GM21447 (cell line): ENCODE measurements at regions not wholly inside any gene's neighbourhood (a gene's known extent, or its start where the extent isn't known, plus 50 kb on each side); places are given as distances from the start of the nearest gene placed in this dataset.
"Not testable (repeated sequence)": the region's sequence is repeated elsewhere in the genome, so short reads cannot be mapped to it uniquely, and the experiment has no call there.

Experiments used
- ATAC-seq: cut with Tn5 transposase; IDR thresholded peaks from one replicate; pipeline ENCODE4 v1.9.1; 2021; ENCODE audit not compliant: unreplicated experiment

- ATAC-seq: no peak
Measured at GRCh38 chr20:53676987-53677386, 83.3 kb upstream of the ZNF217 start.

GRCh38 chr20:53676519-53676822 is 82.8 kb upstream of the ZNF217 start:
- no peak for ATAC-seq

GRCh38 chr20:53672484-53673129 is 79.0 kb upstream of the ZNF217 start:
- no peak for ATAC-seq

- no peak for ATAC-seq
Measured at GRCh38 chr20:53671370-53671769, 77.7 kb upstream of the ZNF217 start.

- not testable (repeated sequence) for ATAC-seq
Measured at GRCh38 chr20:53669517-53670313, 76.1 kb upstream of the ZNF217 start.

DNA sequence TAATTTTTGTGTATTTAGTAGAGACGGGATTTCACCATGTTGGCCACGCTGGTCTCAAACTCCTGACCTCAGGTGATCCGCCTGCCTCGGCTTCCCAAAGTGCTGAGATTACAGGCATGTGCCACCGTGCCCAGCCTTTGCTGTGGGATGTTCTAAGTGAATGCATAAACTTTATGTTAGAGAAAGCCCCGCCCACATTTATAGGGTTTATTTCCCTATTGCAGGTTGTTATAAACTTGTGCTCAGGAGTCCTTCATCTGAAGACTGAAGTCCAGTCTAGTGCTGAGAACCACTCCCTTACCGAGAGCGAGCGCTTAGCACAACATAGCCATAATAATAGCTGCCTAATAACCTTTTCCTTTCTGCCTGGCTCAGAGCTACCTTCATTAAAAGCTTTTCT is 75.4 kb upstream of the ZNF217 start:
- ATAC-seq: no peak

GRCh38 chr20:53666144-53666543 is 72.5 kb upstream of the ZNF217 start:
- no peak for ATAC-seq

- ATAC-seq: no peak
Measured at GRCh38 chr20:53664121-53664520, 70.5 kb upstream of the ZNF217 start.

DNA sequence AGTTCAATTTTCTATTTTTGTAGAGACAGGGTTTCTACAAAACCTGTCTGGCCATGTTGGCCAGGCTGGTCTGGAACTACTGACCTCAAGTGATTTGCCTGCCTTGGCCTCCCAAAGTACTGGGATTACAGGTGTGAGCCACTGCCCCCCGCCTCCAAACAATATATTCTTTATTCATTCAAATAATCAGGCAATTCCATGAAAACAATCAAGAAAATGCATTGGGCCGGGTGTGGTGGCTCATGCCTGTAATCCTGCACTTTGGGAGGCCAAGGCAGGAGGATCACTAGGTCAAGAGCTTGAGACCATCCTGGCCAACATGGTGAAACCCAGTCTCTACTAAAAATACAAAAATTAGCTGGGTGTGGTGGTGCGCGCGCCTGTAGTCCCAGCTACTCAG is 69.9 kb upstream of the ZNF217 start:
- not testable (repeated sequence) for ATAC-seq

DNA sequence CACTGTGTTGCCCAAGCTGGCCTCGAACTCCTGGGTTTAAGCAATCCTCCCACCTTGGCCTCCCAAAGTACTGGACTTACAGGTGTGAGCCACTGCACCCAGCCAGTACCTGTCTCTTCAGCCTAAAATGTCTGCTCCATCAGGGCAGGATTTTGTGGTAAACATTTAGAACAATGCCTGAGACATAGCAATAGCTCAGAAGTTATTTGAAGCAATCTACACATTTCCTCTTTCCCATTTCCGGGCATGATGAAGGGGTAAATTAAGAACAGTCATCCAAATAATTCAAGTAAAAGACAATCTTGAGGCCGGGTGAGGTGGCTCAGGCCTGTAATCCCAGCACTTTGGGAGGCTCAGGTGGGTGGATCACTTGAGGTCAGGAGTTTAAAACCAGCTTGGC is 69.0 kb upstream of the ZNF217 start:
- no peak for ATAC-seq

DNA sequence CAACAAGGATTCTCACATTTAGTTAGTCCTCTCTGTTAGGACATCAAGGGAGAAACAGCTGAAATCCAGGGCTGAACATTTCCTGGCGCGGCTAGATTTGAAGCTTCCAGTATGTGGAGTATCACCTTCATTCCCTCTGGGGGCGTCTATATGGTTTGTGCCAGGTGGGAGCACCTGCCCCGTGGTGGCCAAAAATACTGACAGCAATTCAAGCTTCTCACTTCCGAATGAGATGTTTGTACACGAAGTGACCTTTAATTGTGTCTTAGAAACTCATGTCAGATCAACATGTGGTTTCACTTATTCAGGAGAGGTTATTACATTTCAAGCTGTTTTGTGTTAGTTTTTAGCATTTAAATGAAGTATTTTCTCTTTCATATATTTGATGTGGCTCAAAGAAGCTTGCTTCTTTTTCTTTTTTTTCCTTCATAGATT is 67.3 kb upstream of the ZNF217 start:
- no peak for ATAC-seq

DNA sequence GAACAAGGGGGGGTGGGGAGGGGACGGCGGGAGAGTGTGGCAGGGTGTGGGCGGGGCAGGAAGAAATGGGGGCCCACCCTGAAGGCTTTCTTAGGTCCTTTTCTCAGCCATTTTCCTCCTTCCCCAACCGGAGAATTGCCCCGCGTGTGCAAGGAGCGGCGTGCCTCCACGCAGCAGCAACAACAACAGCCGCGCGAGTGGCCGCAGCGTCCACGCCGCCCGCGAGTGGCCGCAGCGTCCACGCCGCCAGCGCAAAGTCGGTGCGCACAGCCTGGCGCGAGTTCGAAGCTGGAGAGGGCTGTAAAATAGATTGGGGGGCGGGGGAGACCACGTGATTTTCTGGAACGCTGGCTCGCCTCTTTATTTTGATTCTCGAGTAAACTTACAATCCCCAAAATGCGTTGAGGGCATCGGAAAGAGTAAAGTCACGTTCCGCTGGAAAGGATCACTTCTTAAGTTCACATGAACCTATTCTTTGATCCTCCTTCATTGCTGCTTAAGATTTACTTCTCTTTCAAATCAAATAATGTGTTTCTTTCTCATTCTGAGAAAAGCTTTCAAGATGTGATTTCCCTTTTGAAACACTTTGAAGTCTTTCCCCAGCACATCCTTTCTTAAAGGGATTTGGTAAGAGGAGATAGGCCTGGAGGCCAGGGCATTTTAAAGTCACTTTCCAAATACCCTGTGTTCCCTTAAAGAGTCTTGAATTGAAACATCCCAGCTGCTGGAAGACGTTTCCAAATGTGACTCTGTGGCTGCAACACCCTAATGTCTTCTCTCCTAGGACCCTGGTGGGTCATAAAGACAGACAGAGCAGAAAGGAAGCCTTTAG is 66.7 kb upstream of the ZNF217 start:
- ATAC-seq: no peak

GRCh38 chr20:53658973-53659372 is 65.3 kb upstream of the ZNF217 start:
- ATAC-seq: no peak

GRCh38 chr20:53658322-53658721 is 64.7 kb upstream of the ZNF217 start:
- ATAC-seq: no peak

- ATAC-seq: no peak
Measured at GRCh38 chr20:53657732-53658131, 64.1 kb upstream of the ZNF217 start.

GRCh38 chr20:53657279-53657678 is 63.6 kb upstream of the ZNF217 start:
- no peak for ATAC-seq

GRCh38 chr20:53656293-53657202 is 62.9 kb upstream of the ZNF217 start:
- ATAC-seq: no peak

DNA sequence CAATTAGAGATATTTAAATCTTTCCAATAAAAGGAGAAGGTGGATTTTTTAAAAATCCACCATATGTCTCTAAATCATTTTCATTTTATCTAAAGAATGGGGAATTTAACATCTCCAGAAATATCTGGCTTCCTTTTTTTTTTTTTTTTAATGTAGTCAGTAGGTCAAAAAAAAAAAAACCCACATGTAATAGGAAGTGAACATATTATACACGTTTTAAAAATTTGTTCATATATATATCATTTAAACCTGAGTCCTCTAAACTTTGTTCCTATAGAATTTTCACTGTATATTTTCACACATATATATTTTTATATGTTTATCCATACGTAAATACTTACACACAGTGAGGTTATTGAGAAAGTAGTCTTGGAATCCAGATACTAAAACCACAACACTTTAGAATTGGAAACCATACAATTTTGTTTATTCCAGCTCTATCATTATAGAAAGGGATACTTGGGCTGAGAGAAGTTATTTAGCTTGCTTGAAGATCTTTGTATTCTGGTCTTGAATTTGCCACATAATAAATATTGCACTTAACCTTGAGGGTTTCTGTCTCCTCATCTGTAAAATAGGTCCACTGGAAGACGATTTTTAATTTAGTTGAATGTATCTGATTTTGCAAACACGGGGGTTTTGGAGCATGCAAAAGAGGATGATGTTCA is 62.1 kb upstream of the ZNF217 start:
- ATAC-seq: no peak

DNA sequence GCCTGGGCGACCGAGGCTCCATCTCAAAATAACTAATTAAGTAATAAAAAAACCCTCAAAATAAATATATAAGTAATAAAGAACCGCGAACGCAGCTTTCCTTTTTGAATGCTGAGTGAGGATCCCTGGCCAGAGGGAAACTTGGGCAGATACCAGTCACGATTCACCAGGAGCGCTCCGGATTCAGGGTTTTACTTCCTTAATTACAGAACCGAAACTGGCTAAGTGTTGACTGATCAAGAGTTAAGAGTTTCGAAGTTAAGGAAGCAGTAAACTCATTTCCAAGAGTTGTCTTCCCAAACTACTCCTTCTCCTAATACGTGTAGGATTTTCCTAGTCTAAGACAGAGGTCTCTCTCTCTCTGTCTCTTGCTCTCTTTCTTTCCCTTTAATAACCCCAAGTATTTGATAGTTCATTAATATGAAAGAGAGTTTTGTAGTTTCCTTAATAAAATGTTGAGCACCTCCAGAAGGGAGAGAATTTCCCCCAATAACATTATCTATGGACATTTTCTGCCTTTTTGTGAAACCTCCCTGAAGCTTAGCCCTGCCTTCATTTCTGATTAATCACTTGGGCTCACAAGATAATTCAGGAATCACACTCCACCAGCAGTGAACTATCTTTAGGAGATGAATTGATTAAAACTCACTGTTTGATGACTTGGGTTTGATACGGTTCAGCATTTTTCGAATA is 61.4 kb upstream of the ZNF217 start:
- ATAC-seq: no peak

DNA sequence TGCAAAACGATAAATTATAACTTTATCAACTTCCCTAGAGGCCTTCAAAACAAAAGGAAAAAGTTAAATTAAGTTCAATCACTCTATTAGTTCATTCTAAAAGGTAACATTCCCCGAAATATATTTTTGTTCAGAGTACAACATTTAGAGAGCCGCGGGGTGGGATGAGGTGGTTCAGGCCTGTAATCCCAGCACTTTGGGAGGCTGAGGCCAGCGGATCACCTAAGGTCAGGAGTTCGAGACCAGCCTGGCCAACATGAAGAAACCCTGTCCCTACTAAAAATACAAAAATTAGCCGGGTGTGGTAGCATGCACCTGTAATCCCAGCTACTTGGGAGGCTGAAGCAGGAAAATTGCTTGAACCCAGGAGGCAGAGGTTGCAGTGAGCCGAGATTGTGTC is 60.9 kb upstream of the ZNF217 start:
- not testable (repeated sequence) for ATAC-seq
